ENCODE measurements at regions not wholly inside any gene's neighbourhood (a gene's known extent, or its start where the extent isn't known, plus 50 kb on each side); places are given as distances from the start of the nearest gene placed in this dataset.

DNA sequence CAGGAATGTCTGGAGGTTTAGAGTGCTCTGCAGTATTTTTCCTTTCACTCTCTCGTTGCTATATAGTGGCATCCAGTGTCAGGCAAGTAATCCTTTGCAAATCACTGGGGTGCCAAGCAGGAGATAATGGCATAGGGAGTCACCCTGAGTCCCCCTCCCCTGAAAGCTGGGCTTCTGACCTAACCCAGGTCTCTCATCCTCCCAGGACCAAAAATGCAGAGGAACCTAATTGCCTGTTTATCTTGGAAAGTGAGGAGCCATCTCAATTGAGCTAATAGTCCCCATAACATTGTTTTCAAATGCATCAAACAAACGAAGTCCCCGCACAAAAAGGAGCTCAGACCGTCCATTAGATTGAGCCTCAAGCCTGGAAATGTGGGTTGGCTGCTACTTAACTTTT, 368.0 kb upstream of the IRX2 start:
- peaks cover 83% of the 10 kb centered on the region for H3K4me1 Mint-ChIP-seq
- H3K27ac Mint-ChIP-seq, result no peak overlapping the region
- Histone ChIP-seq H3F3A (replicated peaks; ENCODE audit: low read depth) (peaks cover 14% of the 10 kb centered on the region), H3K9me2 (ENCODE audit: insufficient read depth) (no peaks in the 10 kb centered on the region), H3K4me2 (peak overlapping the region; percentile 73), H3K27me3 (ENCODE audit: insufficient read depth) (peaks cover 86% of the 10 kb centered on the region), H3K4me3 (peak overlapping the region; percentile 41; the same call in 1 of the 2 replicates), H3K79me2 (replicated peaks; ENCODE audit: insufficient read depth) (no peaks in the 10 kb centered on the region), H3K27ac (ENCODE audit: low read depth) (no peak overlapping the region), H3K4me1 (ENCODE audit: insufficient read depth) (peaks cover 87% of the 10 kb centered on the region), H2AFZ (no peak overlapping the region), H3K36me3 (ENCODE audit: insufficient read depth) (no peaks in the 10 kb centered on the region; the same call in 1 of the 2 replicates), H4K20me1 (replicated peaks; ENCODE audit: insufficient read depth) (no peaks in the 10 kb centered on the region)
- 0 out of 3 replicates have a peak, but pooled peaks cover 3% of the 10 kb centered on the region for H3K36me3 Mint-ChIP-seq (ENCODE audit: low read depth)
- no peak for DNase-seq (ENCODE audit: low spot score)
- TF ChIP-seq NANOG (IDR thresholded peaks at IDR 0.05; ENCODE audit: borderline replicate concordance), result peak; percentile 59; the same call in 1 of the 2 replicates
- TF ChIP-seq, protein P1, sequence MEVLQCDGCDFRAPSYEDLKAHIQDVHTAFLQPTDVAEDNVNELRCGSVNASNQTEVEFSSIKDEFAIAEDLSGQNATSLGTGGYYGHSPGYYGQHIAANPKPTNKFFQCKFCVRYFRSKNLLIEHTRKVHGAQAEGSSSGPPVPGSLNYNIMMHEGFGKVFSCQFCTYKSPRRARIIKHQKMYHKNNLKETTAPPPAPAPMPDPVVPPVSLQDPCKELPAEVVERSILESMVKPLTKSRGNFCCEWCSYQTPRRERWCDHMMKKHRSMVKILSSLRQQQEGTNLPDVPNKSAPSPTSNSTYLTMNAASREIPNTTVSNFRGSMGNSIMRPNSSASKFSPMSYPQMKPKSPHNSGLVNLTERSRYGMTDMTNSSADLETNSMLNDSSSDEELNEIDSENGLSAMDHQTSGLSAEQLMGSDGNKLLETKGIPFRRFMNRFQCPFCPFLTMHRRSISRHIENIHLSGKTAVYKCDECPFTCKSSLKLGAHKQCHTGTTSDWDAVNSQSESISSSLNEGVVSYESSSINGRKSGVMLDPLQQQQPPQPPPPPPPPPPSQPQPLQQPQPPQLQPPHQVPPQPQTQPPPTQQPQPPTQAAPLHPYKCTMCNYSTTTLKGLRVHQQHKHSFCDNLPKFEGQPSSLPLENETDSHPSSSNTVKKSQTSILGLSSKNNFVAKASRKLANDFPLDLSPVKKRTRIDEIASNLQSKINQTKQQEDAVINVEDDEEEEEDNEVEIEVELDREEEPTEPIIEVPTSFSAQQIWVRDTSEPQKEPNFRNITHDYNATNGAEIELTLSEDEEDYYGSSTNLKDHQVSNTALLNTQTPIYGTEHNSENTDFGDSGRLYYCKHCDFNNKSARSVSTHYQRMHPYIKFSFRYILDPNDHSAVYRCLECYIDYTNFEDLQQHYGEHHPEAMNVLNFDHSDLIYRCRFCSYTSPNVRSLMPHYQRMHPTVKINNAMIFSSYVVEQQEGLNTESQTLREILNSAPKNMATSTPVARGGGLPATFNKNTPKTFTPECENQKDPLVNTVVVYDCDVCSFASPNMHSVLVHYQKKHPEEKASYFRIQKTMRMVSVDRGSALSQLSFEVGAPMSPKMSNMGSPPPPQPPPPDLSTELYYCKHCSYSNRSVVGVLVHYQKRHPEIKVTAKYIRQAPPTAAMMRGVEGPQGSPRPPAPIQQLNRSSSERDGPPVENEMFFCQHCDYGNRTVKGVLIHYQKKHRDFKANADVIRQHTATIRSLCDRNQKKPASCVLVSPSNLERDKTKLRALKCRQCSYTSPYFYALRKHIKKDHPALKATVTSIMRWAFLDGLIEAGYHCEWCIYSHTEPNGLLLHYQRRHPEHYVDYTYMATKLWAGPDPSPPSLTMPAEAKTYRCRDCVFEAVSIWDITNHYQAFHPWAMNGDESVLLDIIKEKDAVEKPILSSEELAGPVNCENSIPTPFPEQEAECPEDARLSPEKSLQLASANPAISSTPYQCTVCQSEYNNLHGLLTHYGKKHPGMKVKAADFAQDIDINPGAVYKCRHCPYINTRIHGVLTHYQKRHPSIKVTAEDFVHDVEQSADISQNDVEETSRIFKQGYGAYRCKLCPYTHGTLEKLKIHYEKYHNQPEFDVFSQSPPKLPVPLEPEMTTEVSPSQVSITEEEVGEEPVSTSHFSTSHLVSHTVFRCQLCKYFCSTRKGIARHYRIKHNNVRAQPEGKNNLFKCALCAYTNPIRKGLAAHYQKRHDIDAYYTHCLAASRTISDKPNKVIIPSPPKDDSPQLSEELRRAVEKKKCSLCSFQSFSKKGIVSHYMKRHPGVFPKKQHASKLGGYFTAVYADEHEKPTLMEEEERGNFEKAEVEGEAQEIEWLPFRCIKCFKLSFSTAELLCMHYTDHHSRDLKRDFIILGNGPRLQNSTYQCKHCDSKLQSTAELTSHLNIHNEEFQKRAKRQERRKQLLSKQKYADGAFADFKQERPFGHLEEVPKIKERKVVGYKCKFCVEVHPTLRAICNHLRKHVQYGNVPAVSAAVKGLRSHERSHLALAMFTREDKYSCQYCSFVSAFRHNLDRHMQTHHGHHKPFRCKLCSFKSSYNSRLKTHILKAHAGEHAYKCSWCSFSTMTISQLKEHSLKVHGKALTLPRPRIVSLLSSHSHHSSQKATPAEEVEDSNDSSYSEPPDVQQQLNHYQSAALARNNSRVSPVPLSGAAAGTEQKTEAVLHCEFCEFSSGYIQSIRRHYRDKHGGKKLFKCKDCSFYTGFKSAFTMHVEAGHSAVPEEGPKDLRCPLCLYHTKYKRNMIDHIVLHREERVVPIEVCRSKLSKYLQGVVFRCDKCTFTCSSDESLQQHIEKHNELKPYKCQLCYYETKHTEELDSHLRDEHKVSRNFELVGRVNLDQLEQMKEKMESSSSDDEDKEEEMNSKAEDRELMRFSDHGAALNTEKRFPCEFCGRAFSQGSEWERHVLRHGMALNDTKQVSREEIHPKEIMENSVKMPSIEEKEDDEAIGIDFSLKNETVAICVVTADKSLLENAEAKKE (CRISPR knock-in tag; IDR thresholded peaks at IDR 0.05), result no peak
- no peak for TF ChIP-seq EZH2phosphoT487 (IDR thresholded peaks at IDR 0.05; ENCODE audit: unreplicated experiment)
- TF ChIP-seq POLR2AphosphoS5 (IDR thresholded peaks at IDR 0.05; ENCODE audit: low read depth), result 0 out of 2 replicates have a peak, but pooled peaks have one; percentile 27
- peaks cover 3% of the 10 kb centered on the region; the same call in 2 of the 3 replicates for H3K9me3 Mint-ChIP-seq
- peak; percentile 15 for ATAC-seq
- H3K4me3 Mint-ChIP-seq, result peak overlapping the region; percentile 13; the same call in 1 of the 3 replicates
- H3K27me3 Mint-ChIP-seq (ENCODE audit: insufficient read depth, low read depth, poor library complexity), result peaks cover 87% of the 10 kb centered on the region

DNA sequence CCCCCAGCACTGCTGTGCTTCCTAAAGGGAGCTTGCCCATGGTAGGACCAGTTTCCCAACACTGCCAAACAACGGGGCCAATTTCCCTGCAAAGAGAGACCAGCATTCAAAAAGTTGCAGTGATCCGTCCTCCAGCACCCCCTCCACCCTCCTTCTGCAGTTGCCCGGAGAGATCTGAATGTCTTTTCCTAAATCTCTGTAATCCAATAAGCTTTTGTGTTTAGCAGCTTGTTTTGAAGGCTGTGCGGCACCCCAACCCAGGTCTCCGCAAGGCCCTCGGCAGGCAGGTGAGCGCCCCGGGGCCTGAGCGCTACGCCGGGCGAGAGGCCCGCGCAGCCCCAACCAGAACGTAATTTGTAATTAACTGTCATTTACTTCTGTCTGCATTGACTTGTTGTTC, 366.9 kb upstream of the IRX2 start:
- no peaks in the 10 kb centered on the region for H3K79me2 ChIP-seq (replicated peaks; ENCODE audit: insufficient read depth)
- H3K4me2 ChIP-seq, result peak overlapping the region; percentile 73
- H3K4me3 ChIP-seq, result peak overlapping the region; percentile 41
- peaks cover 82% of the 10 kb centered on the region for H3K4me1 ChIP-seq (ENCODE audit: insufficient read depth)
- Mint-ChIP-seq H3K4me1 (peaks cover 74% of the 10 kb centered on the region), H3K36me3 (ENCODE audit: low read depth) (0 out of 3 replicates have a peak, but pooled peaks cover 3% of the 10 kb centered on the region), H3K27me3 (ENCODE audit: insufficient read depth, low read depth, poor library complexity) (peaks cover 93% of the 10 kb centered on the region), H3K27ac (no peak overlapping the region), H3K9me3 (peaks cover 3% of the 10 kb centered on the region; the same call in 2 of the 3 replicates), H3K4me3 (peak overlapping the region; percentile 51)
- no peak overlapping the region for H2AFZ ChIP-seq
- peaks cover 14% of the 10 kb centered on the region for H3F3A ChIP-seq (replicated peaks; ENCODE audit: low read depth)
- ATAC-seq (peak; percentile 55), DNase-seq (ENCODE audit: low spot score) (no peak)
- no peaks in the 10 kb centered on the region; the same call in 1 of the 2 replicates for H3K36me3 ChIP-seq (ENCODE audit: insufficient read depth)
- peaks cover 90% of the 10 kb centered on the region for H3K27me3 ChIP-seq (ENCODE audit: insufficient read depth)
- H4K20me1 ChIP-seq (replicated peaks; ENCODE audit: insufficient read depth), result no peaks in the 10 kb centered on the region
- no peaks in the 10 kb centered on the region for H3K9me2 ChIP-seq (ENCODE audit: insufficient read depth)
- H3K27ac ChIP-seq (ENCODE audit: low read depth), result no peak overlapping the region
- TF ChIP-seq, protein P2, sequence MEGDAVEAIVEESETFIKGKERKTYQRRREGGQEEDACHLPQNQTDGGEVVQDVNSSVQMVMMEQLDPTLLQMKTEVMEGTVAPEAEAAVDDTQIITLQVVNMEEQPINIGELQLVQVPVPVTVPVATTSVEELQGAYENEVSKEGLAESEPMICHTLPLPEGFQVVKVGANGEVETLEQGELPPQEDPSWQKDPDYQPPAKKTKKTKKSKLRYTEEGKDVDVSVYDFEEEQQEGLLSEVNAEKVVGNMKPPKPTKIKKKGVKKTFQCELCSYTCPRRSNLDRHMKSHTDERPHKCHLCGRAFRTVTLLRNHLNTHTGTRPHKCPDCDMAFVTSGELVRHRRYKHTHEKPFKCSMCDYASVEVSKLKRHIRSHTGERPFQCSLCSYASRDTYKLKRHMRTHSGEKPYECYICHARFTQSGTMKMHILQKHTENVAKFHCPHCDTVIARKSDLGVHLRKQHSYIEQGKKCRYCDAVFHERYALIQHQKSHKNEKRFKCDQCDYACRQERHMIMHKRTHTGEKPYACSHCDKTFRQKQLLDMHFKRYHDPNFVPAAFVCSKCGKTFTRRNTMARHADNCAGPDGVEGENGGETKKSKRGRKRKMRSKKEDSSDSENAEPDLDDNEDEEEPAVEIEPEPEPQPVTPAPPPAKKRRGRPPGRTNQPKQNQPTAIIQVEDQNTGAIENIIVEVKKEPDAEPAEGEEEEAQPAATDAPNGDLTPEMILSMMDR (conservative IDR thresholded peaks at IDR 0.05; ENCODE audit: low read depth in 2 of 2), result no peak
- TF ChIP-seq CREB1 (CRISPR knock-in tag; IDR thresholded peaks at IDR 0.05; ENCODE audit: low read depth), result no peak
